ENCODE measurements at regions not wholly inside any gene's neighbourhood (a gene's known extent, or its start where the extent isn't known, plus 50 kb on each side); places are given as distances from the start of the nearest gene placed in this dataset.

DNA sequence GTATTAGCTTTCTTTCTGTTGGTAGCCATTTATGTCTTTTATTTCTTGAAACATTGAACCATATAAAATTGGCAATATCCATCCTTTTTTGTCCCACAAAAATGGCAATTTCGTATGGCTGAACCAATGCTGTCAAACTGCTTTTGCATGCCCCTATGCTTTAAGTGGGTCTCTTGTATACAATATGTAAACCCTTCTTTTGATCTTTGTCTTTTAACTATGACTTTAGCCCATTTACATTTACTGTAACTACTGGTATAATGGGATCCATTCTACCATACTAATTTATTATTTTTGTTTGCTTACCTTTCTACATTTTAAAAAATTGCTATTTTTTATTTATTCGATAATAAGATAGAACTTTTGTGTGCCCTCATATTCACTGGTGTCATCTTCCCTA is 93.4 kb downstream of the TENT4A start:
- TF ChIP-seq, protein P1, sequence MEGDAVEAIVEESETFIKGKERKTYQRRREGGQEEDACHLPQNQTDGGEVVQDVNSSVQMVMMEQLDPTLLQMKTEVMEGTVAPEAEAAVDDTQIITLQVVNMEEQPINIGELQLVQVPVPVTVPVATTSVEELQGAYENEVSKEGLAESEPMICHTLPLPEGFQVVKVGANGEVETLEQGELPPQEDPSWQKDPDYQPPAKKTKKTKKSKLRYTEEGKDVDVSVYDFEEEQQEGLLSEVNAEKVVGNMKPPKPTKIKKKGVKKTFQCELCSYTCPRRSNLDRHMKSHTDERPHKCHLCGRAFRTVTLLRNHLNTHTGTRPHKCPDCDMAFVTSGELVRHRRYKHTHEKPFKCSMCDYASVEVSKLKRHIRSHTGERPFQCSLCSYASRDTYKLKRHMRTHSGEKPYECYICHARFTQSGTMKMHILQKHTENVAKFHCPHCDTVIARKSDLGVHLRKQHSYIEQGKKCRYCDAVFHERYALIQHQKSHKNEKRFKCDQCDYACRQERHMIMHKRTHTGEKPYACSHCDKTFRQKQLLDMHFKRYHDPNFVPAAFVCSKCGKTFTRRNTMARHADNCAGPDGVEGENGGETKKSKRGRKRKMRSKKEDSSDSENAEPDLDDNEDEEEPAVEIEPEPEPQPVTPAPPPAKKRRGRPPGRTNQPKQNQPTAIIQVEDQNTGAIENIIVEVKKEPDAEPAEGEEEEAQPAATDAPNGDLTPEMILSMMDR (IDR thresholded peaks at IDR 0.05), result no peak

- TF ChIP-seq, protein P1 (IDR thresholded peaks at IDR 0.05), result no peak
Measured at GRCh38 chr5:6808462-6808861, 95.2 kb downstream of the TENT4A start.

GRCh38 chr5:6810641-6811405 is 97.6 kb downstream of the TENT4A start:
- TF ChIP-seq, protein P1 (IDR thresholded peaks at IDR 0.05), result no peak

DNA sequence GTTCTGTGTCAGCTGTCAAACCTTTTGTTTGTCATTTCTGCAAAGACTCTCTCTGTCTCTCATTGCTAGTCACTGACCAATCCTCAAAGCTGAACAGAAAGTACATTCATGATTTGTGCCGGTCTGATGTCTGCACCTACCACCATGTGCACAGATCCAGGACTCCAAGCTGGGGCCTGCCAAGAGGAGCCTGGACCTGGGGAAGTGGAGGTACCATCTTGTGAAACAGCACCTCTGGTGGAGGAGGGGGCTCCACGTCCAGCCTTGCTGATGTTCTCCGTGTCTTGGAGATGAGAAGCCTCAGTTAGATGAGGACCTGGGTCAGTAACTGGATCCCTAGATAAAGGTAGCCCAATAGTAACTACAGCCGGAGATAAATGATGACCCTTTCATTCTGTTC is 98.9 kb downstream of the TENT4A start:
- TF ChIP-seq, protein P1 (IDR thresholded peaks at IDR 0.05), result no peak

DNA sequence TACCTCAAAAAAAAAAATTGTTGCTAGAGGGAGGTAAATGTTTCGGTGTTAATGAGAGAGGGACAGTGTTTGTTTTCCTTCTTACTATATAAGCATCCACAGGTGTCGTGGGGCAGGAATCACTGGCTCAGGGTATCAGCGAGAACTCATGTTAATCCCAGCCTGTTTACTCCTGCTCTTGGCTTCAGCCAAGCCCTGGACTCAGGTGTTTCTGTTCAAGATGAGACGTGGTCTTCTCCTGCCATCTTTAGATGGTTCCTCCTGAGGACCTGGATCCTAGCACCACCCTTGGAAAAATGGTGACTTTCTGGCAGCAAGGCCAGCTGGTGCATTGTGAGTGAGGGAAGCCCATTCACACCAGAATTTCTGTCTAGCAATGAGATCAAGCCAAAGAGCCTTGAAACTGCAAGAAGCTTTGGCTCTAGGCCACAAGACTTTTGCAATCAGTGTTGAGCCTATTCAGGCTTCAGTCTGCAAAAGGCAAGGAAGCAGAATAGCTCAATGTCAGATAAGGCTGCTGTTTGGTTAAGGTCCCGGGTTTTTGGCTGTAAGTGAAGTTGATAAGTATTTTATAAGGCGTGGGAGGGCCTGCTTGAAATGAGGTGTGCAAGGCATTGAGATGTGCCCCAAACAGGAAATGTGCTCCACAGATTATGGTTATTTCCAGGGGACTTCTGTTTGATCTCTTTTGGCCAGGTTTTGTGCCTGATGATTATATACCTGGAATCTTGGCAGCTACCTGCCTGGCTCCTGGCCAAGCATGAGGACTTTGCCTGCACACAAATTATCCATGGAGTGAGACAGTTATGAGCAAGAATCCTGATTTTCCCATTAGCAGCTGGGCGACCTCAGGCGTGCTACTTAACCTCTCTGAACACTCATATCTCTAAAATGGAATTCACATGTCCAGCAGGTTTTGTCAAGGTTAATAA is 99.8 kb downstream of the TENT4A start:
- TF ChIP-seq, protein P1 (IDR thresholded peaks at IDR 0.05), result no peak

- TF ChIP-seq, protein P1 (IDR thresholded peaks at IDR 0.05), result no peak
Measured at GRCh38 chr5:6814816-6815215, 101.6 kb downstream of the TENT4A start.

DNA sequence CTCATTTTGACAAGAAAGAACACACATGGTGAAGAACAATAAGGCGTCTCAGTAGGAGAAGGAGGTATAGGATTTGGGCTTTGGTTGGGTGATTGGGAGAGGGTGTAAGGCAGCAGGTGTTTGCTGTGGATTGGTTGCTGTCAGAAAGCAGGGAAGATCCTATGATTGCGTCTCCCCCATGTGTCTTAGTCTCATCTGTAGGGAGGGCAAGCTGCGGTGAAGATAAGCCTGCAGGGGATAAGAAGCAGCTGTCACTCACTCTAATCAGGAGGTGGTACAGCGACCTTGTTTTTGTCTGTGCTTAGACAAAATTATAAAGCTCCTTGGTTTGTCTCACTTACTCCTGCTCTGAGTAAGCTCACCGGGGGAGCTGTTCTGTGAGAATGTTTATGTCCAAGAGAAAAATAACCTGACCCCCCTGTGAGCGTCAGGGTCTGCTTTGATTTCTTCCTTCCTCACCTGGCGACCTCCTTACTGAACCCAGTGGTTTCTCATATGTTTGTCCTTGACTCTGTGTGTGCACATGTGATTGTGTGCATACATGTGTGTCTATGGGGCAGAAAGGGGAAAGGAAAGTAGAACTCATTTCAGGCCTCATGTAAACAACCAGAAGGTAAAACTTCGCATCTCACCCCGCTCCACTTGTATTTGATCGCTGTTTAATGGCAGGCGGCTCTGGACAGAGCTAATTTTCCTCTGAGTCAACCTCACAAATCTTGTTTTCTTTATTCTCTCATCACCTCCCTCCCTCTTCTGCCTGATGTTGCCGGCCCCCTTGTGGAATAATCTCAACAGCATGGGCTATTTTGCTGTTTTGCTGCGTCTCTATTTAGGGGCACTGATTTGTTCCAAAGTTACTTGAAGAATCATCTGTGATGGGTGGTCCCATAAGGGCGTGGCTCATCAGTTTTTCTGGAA is 105.6 kb downstream of the TENT4A start:
- TF ChIP-seq, protein P1 (IDR thresholded peaks at IDR 0.05), result no peak

All from LNCAP (cell line).